ENCODE measurements at regions not wholly inside any gene's neighbourhood (a gene's known extent, or its start where the extent isn't known, plus 50 kb on each side); places are given as distances from the start of the nearest gene placed in this dataset.

DNA sequence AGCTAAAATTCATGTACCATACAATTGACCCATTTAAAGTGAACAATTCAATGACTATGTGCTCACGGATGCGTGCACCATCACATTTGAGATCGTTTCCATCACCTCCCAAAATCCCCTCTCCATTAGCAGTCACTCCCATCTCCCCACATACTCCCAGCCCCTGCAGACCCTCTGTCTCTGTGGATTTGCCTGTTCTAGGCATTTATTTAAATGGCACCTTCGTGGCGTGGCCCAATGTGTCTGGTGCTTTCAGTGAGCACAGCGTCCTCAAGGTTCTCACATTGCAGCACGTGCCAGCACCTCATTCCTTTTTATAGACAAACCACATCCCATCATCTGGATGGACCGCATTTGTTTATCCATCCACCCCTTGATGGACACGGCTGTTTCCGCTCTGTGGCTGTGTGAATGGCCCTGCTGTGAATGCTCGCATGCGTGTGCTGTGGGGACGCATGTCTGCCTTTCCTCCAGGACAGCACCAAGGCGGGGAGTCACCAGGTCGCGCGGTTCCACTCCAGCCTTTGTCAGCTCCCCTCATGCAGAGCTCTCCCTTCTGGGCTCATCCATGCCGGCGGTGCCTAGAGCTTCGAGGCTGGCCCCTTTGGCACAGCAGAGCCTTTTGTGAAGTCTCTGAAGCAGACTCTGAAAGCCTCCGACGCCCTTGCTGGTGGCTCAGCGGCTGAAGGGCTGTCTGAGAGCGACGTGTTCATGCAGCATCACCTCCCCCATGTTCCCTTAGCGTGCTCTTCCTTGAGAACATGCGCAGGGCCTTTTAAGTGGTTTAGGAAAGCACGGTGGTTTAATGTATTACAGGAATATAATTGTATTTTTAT, 184.4 kb downstream of the KIF26A start:
- DNase-seq, result no peak

- DNase-seq, result no peak
Measured at GRCh38 chr14:104323551-104324175, 185.3 kb downstream of the KIF26A start.

GRCh38 chr14:104326848-104327247, 188.5 kb downstream of the KIF26A start:
- DNase-seq, result no peak

- no peak for DNase-seq
Measured at GRCh38 chr14:104328607-104329006, 190.2 kb downstream of the KIF26A start.

- DNase-seq, result no peak
Measured at GRCh38 chr14:104329793-104330192, 191.4 kb downstream of the KIF26A start.

DNA sequence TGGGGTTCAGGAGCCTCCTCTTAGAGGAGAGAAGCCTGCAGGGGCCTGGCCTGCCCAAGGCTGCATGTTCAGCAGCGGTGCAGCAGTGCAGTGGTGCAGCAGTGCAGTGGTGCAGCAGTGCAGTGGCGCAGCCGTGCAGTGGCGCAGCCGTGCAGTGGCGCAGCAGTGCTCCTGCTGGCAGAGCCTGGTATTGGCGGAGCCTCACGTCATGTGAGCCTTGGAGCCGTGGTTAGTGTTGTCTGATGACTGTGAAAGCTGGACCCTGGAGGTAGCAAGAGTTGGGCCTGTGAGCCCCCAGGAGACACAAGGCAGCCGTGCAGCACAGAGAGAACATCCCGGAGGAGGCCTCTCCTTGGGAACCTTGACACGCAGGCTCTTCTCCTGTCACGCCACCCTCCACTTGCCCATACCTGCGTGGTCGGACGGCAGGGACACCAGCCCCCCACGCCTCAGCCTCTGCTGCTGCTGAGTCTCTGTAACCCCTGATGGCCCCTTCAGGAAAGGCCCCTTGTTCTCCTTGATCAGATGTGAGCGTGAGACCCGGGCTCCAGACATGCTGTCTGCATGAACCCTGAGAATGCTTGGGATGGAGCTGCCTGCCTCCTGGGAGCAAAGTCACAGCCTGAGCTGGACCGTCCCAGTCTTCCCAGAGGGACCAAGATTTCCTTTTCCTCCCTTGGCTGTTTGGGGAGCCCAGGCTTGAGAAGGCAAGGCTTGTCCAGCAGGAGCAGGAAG, 193.7 kb downstream of the KIF26A start:
- no peak for DNase-seq

DNA sequence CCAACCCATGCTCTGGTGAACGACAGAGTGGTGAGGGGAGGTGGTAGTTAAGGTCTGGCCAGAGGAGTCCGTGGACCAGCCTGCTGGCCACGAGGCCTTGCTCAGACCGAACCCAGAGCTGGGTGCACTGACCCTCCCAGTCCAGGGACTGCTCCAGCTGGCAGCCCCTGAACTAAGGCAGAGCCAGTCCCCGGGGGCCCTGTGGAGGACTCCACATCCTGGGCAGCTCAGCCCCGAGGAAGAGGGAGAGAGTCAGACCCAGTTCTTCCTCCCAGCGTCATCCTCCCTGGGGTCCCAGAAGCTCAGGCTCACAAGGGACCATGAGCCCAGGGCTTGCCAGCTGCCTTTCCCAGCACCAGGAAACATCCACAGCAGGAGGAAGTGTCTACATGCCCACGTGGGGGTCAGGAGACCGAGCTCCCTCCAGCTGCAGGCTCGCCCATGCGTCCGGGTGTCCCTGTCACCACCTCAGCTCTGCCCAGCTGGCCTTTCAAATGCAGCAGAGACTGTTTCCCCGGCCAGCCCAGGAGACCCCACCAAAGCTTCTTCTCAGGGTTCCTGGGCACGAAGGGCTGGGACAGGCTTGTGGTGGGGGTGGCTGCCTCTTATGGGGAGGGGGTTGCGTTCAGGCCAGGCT, 194.4 kb downstream of the KIF26A start:
- no peak for DNase-seq

DNA sequence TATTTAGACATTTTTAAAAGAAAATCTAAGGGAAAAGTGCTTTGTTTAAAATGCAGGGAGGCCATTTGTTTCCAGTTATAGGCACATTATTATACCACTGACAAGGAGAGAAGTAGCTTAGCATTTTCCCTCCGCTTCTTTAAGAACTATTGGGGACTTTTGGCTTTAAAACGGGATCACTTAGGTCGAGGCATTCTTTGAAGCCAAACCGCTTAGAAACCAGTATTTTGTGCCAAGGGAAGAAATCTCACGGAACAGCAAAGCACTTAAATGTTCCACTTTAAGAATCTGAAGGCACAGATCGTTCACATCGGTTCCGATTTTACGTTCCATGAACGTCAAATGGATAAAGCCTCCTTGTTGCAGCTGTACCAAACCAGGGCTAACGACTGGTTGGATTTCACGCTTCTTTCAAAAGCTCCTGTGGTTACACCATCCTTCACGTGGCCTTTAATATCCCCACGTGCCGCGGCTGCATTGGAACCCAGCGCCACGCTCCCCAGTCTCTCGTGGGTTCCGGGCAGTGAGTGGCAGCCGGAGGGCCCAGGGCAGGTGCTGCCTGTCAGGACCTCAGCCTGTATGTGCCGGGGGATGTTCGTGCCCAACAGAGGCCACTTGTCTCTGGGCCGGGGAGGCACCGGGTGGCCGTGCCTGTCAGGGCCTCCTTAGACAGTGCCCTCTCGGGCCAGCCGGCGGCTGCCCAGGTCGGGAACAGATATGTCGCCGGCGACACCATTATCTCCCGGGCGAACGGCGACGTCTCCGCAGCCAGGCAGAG, 195.4 kb downstream of the KIF26A start:
- DNase-seq, result no peak

- no peak for DNase-seq
Measured at GRCh38 chr14:104334424-104335161, 196.2 kb downstream of the KIF26A start.

- no peak for DNase-seq
Measured at GRCh38 chr14:104335176-104335575, 196.8 kb downstream of the KIF26A start.

DNA sequence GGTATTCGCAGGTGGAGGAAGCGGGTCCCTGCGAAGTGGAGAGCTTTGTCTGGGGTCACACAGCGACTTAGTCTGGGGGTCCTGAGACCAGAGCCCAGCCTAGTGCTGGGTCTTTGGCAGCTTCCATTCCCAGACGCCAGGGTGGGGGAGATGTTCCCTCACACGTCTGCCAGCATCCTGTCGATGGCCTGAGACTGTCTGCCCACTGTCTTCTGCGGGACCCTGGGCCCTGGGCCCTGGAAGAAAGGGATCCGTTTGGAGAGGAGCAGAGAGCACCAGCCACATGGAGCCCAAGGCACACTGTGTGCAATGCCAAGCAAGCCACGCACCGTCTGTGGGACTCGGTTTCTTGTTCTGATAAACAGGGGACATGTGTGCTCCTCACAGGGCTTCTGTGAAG, 197.2 kb downstream of the KIF26A start:
- DNase-seq, result no peak

DNA sequence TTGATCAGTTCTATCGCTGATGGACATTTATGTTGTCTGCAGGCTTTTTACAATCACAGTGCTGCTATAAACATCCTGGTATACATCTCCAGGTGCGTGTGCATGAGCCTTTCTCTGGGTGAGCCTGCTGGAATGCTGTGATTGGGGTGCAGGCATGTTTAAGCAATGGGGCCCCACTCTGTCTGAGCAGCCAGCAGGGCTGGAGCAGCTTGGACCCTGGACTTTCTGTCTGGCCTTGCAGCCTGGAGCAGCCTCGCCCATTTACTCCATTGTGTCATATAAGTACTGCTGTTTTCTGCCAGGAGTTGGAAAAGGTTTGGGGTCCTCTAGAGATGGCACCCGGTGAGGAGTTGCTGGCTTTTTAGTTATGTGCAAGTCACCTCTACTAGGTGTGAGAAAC, 199.0 kb downstream of the KIF26A start:
- DNase-seq, result no peak

- DNase-seq, result no peak
Measured at GRCh38 chr14:104339361-104339760, 201.0 kb downstream of the KIF26A start.

DNA sequence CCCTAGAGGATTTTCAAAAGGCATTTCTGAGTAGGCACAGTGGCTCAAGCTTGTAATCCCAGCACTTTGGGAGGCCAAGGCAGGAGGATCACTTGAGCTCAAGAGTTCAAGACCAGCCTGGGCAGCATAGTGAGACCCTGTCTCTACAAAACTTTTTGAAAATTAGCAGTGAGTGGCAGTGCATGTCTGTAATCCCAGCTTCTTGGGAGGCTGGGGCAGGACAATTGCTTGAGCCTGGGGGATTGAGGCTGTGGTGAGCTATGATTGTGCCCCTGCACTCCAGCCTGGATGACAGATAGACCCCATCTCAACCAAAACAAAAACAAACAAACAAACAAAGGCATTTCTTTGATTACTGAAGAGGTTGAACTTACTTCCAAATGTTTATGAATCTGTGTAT, 201.4 kb downstream of the KIF26A start:
- DNase-seq, result no peak

- DNase-seq, result no peak
Measured at GRCh38 chr14:104341532-104342434, 203.4 kb downstream of the KIF26A start.

DNA sequence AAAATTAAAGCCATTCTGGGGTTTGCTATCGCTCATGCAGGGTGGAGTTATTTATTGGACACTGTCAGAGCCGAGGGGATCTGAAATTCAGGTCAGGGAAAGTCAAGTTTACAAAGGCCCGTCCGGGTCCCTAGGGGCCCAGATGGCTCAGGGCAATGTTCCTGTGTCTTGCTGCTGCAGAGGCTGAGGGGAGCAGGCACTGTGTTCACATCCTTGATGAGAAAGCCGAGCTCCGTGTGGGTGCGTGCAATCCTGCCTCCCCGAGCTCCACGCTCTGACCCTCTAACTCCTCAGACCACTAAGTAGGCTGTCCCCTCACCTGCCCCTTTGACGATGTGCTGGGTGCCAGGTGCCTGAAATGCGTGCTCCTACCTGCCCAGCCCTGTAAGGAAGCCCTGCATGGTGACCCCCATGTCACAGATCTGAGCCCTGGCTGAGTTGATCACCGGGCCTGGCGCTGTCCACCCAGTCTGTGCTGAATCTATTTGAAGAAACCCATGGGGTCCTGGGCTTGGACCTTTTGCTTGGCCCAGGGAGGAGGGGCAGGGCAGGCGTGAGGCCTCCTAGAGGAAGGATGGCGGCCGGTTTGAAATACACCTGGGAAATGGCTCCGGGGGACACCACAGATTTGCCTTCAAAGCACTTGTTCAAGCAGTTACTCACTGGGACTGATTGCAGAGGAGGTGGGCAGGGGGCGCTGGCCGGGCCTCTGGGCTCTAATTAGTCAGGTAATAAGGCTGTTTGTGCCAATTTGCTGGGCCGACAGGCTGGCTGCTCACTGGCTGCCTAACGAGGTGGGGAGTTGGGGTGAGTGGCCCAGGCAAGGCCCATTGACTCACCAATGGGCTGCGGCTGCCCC, 204.3 kb downstream of the KIF26A start:
- no peak for DNase-seq

- no peak for DNase-seq
Measured at GRCh38 chr14:104343294-104343625, 204.9 kb downstream of the KIF26A start.

GRCh38 chr14:104343690-104344640, 205.6 kb downstream of the KIF26A start:
- DNase-seq, result no peak

Measured in NCI-H1092 (cell line).